ENCODE measurements at regions not wholly inside any gene's neighbourhood (a gene's known extent, or its start where the extent isn't known, plus 50 kb on each side); places are given as distances from the start of the nearest gene placed in this dataset.

DNA sequence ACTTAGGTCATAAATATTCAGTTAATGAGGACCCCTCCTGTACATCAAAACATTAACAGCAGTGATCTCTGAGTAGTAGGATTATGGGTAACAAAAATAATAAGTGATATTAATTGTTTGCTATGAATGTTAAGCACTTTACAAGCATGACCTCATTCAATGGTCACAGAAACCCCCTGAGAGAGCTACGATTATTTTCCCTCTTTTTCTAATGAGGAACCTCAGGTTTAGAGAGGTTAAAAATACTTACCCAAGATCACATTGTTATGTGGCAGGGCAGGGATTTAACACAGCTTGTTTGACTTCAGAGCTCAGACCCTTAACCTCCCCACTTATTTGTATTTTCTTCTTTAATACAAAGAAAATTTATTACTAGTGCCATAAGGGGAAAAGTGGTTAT lies 228.2 kb downstream of the TBL1XR1 start:
- DNase-seq: no peak

GRCh38 chr3:176968631-176969030 lies 228.7 kb downstream of the TBL1XR1 start:
- no peak for DNase-seq

DNA sequence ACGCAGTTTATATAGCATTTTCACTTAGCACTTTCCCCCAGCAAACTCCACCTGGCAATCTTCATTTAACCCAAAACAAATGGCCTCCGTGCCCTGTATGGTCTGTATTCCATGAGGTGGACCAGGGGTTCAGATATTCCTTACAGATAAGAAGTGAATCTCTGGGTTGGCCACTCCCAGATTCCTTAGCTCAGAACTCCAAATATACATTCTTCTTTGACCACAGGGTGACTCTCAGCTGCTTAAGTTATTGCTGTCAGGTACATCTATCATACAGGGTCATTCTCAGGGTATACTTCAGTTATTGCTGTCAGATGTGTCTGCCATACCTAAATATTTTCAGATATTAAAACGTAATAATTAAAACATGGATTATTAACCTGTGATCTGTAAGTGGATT lies 229.8 kb downstream of the TBL1XR1 start:
- no peak for DNase-seq

GRCh38 chr3:176964661-176965060 lies 232.6 kb downstream of the TBL1XR1 start:
- no peak for DNase-seq

GRCh38 chr3:176961916-176962315 lies 235.4 kb downstream of the TBL1XR1 start:
- no peak for DNase-seq

- no peak for DNase-seq
These were observed 237.4 kb downstream of the TBL1XR1 start for GRCh38 chr3:176959867-176960266.

- no peak for DNase-seq
These were observed 238.7 kb downstream of the TBL1XR1 start for GRCh38 chr3:176958560-176958959.

DNA sequence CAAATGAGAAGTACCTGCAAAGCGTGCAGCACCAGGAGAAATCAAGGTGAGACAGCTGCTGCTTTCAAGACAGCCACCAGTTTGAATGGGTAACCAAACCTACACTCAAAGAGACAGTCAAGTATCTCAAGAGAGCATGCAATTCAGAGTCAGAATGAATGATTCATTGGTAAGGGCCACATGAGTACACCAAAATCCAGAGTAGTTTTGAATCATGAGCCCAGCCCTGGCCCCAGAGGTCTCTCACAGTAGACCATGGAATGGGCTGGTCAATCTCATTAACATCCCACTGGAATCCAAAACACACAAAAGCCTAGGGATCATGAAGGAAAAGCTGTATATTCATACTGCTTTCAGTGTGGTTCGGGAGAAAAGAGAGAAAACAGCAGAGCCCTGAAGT lies 242.8 kb downstream of the TBL1XR1 start:
- DNase-seq: no peak

GRCh38 chr3:176953106-176954060 lies 243.9 kb downstream of the TBL1XR1 start:
- DNase-seq: no peak

DNA sequence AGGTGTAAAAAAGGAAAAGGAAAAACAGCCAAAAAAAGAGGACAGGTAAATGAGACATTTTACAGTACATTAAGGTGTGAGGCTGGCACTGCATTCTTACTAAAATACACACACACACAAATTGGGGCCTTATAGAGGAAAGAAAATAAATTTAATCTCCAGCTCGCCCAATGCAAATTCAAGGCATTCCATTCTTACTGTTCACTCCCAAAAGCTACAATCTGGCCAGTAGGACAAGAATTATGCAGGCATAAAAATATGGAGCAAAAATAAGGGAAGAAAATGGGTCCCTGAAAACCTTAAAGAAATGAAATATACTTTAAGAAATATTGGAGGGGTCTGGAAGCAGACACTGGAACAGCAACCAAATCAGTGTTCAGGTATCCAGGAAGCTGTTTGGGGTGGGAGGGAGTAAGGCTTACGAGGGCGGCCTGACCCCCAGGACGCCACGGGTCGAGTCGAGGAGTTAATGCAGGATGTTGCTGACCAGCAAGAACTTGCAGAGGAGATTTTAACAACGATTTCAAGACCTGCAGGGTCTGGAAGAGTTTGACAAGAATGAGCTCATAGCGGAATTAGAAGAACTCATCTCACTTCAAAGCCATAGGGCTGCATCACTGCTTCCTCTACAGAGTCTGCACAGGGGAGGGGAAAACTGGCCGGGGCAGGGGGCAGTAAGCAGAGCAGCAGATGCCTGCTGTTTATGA lies 245.5 kb downstream of the TBL1XR1 start:
- DNase-seq: no peak

- DNase-seq: no peak
These were observed 246.1 kb downstream of the TBL1XR1 start for GRCh38 chr3:176951144-176951543.

- DNase-seq: no peak
These were observed 246.5 kb downstream of the TBL1XR1 start for GRCh38 chr3:176950743-176951142.

- DNase-seq: no peak
These were observed 249.1 kb downstream of the TBL1XR1 start for GRCh38 chr3:176948151-176948550.

DNA sequence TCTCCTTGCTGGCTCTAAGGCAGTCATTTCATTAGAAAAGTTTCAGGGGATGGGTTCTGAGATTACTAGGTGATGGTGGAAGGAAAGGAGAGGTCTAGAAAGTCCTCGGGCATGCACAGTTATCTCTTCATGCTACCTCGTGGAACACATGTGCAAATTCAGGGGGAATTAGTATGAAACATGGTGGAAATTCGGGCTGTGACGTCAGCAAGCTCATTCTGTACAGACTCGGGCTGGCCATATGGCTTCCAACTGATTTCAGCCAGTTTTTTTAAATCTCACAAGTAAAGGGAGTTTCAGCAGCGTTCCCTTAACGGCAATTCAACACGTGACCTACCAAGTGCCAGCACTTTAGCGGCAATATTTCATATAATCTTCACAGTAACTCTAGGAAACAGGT lies 251.1 kb downstream of the TBL1XR1 start:
- no peak for DNase-seq

DNA sequence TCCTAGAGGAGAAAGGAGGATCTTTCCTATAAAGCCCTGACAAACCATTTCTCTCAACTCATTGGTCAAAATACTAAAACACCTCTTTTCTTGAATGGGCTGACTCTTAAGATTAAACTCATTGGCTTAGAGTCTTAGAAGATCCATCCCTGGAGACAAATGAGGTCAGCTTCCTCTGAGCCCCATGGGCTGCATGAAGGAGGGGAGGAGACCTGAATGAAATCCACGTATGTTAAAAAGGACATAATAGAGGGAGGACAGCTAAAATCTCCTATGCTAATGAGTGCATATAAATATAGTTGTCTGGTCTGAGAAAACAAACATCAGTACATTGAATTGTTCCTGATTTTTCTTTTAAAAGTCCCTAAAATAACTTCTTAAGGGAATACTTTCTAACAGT lies 255.0 kb downstream of the TBL1XR1 start:
- DNase-seq: no peak

- DNase-seq: peak; percentile 28
These were observed 255.6 kb downstream of the TBL1XR1 start for GRCh38 chr3:176941689-176942088.

DNA sequence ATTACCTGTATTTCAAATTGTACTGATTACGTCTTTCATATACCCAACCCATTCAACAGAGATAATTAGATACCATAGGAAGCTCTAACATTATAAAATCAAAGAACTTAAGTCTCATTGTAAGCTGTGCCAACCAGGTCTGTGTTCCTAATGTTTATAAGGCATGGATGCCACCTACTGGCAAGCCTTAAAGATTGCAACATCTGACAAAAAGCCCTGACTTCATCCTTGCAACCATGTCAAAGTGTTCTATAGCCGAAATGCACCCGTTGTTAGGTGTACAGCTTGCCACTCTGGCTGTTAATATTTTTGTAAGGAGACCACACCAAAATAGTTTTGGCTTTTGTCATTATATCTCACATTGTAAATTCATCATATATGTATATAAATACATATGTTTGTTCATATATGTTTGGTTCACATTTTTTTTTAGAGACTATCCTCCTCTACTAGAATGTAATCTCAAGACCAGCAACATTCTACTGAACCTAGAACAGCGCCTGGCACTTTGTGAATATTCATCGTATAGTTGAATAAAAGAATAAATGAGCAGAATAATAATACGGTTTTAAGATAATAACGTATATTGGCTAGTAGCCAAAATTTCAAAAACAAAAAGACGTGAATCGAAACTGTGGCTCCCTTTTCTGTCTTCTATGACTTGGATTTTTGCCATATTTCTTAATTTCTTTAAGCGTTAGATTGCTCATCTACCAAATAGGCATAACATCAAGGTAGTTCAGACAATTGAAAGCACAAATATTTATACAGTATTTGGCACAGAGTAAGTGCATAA lies 258.1 kb downstream of the TBL1XR1 start:
- peak; percentile 68 for DNase-seq

DNA sequence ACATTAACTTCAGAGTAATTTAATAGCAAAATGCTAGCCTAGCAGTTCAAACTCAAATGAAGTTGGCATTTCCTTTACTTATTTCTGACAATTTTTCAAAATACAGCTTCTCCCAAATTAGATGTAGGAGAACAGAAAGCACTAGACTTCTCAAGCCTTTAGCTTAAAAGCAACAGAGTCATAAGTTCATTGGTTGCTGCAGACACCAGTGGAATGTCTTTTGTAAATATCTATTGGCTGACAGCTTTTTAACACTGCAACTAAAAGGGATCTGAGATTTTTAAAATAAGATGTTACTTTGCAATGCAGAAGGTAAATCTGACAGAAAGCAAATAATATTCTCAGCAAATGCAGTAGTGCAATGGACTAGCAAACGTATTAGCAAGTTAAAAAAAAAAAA lies 259.3 kb downstream of the TBL1XR1 start:
- DNase-seq: no peak

DNA sequence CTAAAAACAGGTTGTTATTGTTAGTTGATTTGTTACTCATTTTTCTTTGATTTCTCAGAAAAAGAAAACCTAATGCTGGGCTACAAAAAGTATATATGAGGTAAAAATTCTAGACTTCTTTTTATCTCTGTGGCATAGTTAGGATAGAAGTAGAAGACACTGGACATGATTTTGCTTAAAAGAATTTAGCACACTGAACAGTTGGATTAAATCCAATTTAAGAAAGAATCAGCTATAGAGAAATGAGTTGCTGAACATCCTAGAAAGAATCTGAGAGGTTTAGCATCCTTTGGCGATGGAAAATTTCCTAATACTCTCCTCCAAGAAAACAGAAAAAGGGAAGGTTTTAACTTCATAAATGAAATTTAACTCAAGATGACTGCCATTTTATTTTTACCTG lies 259.7 kb downstream of the TBL1XR1 start:
- no peak for DNase-seq

DNA sequence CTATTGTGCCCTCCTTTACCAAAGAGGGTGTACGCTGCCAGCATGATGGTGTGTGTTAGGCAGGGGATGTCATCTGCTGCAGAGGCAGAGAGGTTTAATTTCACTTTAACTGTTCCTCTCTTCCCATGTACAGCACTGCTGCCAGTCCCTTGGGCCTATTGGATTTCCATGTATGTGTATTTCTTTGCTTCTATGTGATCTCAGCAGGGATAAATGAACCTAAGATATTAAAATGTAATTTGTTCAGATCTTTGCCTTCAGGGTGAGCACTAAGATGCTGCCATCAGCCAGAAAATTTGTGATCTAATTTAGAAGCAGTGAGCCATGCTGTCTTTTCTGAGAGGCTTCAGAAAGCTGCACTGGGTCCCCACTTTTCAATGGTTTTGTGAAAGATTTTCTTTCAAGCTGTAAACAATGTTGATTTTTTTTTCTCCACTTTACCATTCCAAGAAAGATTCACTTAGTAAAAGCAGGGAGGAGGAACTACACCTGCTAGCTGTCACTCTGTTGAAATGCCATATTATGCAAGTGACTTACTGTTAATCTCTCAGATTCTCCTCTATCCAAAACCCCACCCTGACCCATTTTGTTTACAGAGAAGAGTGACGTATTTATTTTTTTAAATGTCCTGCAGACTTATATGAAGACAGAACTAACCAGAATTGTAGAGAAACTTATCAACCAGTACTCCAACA lies 261.9 kb downstream of the TBL1XR1 start:
- DNase-seq: no peak

DNA sequence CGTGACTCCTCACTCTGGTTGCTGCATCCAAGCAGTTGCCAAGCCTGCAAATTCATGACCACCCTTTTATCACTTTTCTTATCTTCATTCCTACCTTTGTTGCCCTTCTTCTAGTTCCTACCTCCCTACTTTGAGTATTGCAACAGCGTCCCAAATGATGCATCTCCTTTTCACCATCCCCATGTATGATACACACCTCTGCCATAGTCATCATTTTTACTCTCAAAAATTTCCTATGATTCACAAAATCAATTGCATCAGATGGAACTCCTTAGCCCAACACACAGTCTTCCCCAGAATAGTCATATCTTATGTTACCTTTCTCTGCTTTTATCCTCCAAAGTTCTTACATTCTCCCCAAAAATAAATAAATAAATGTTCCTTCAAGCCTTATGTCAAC lies 262.6 kb downstream of the TBL1XR1 start:
- no peak for DNase-seq

DNA sequence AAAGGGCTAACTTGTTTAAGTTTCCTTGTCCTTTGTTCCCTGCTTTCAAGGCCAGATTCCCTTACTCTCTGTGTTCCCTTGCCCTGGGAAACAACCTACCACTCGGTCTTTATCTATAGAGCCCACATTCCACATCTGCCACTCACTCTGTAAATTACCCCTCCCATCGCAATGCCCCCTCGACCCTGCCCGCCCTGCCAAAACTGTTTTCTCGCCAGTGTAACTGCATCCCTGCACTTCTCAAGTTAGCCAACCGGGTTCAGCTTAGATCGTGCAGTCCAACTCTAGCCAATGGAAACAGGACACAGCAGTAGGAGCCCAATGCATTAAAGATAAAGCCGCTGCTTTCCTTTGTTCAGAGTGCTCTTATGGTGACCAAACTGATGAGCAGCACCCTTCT lies 263.6 kb downstream of the TBL1XR1 start:
- no peak for DNase-seq

DNA sequence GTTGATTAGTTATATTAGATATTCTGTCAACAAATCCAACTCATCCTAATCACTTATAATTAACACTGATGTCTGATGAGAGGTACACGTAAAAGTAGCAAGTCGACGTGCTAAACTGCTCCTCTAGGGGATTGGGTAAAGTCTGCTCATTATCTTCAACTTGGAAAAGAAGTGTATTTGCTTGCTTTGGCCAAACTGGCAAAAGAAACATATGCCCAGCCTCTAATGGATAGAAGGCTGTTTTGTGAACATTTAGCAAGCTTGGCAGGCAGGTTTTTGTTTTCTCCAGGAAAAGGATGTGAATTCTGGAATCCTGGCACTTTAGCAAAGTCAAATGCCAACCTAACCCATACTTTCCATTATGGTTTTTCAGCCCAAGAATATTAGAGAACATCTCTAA lies 264.8 kb downstream of the TBL1XR1 start:
- DNase-seq: no peak

Data from activated CD4-positive, alpha-beta T cell treated with anti-CD3 and anti-CD28 coated beads, Interleukin-2, amount 50 U/mL, for 16 hours (primary cell).